Right cardiac atrium (tissue), 5 donors: ENCODE measurements at regions not wholly inside any gene's neighbourhood (a gene's known extent, or its start where the extent isn't known, plus 50 kb on each side); places are given as distances from the start of the nearest gene placed in this dataset.
"Not testable (repeated sequence)": the region's sequence is repeated elsewhere in the genome, so short reads cannot be mapped to it uniquely, and the experiment has no call there.

Source experiments
- ATAC-seq, 2 donors: fragments of 200-7000 bp; cut with Tn5 transposase; one replicate each; pipeline versions ENCODE4 v1.8.0 to v1.9.1; 2020; ENCODE audit warnings: moderate library complexity in 2 of 2, mild to moderate bottlenecking in 1 of 2
- DNase-seq, 3 donors: peaks; one replicate each; pipeline ENCODE4 v3.0.0-alpha.2; 2020
- H3K27ac ChIP-seq: one replicate; pipeline ENCODE4 v1.5.1; 2013; ENCODE audit warnings: mild to moderate bottlenecking, low read length, control low read depth, moderate library complexity
- H3K27me3 ChIP-seq: one replicate; pipeline ENCODE4 v1.6.1; 2013; ENCODE audit not compliant: control insufficient read depth, insufficient read depth
- H3K4me1 ChIP-seq: one replicate; pipeline ENCODE4 v1.6.1; 2013; ENCODE audit warnings: low read length; ENCODE audit not compliant: control insufficient read depth, insufficient read depth
- H3K4me3 ChIP-seq: one replicate; pipeline ENCODE4 v1.5.1; 2013; ENCODE audit warnings: low read length, control low read depth
- H3K9me3 ChIP-seq: one replicate; pipeline ENCODE4 v1.6.1; 2013; ENCODE audit warnings: low read length; ENCODE audit not compliant: control insufficient read depth
- WGBS: extraction: QIAGEN DNeasy Blood & Tissue Kit; methylation state at CpG from one replicate; pipeline ENCODE4 v1.1.7; 2013; 5-methylcytosine and 5-hydroxymethylcytosine counted together
- intact Hi-C, 4 donors: fragments of 100-400 bp; cut with DNase I; formaldehyde crosslinking; loops; one replicate each; pipeline versions ENCODE4 v1.11.0 to v1.14.0; 2022 to 2023
- donor health status: healthy with polysubstance abuse.
- donor health status: DM: no; HTN: yes; CAD: no.
- donor health status: DM: no; HTN: no; CAD: no.
- donor health status: DM: no; HTN: yes; CAD: no; lungs with severe emphysema.
- donor health status: DM: yes; HTN: yes; CAD: no.

GRCh38 chr2:20120569-20121416 lies 69.4 kb upstream of the LAPTM4A start:
- H3K27ac ChIP-seq = no peak overlapping the region
- intact Hi-C loops = no loop called here
- WGBS = 91% methylated on average over 10 of the region's 10 CpGs
- no peaks in the 10 kb centered on the region for H3K27me3 ChIP-seq
- H3K4me1 ChIP-seq = no peaks in the 10 kb centered on the region
- no peak overlapping the region for H3K4me3 ChIP-seq
- ATAC-seq (no peak), DNase-seq (no peak)
- no peaks in the 10 kb centered on the region for H3K9me3 ChIP-seq

GRCh38 chr2:20118051-20118450 lies 66.6 kb upstream of the LAPTM4A start:
- DNase-seq = no peak
- Histone ChIP-seq H3K27ac (no peak overlapping the region), H3K9me3 (no peaks in the 10 kb centered on the region), H3K4me1 (no peaks in the 10 kb centered on the region), H3K27me3 (no peaks in the 10 kb centered on the region), H3K4me3 (no peak overlapping the region)
- no peak for ATAC-seq
- WGBS = 80% methylated on average over 8 of the region's 8 CpGs
- intact Hi-C loops = no loop called here

GRCh38 chr2:20115902-20116301 lies 64.5 kb upstream of the LAPTM4A start:
- no peaks in the 10 kb centered on the region for H3K9me3 ChIP-seq
- H3K27me3 ChIP-seq = no peaks in the 10 kb centered on the region
- H3K27ac ChIP-seq = no peak overlapping the region
- intact Hi-C loops = no loop called here
- H3K4me1 ChIP-seq = no peaks in the 10 kb centered on the region
- H3K4me3 ChIP-seq = no peak overlapping the region
- no peak for ATAC-seq
- DNase-seq = no peak
- WGBS = 80% methylated on average over 4 of the region's 4 CpGs

GRCh38 chr2:20115374-20115773 lies 63.9 kb upstream of the LAPTM4A start:
- H3K9me3 ChIP-seq = no peaks in the 10 kb centered on the region
- intact Hi-C loops = no loop called here
- H3K27ac ChIP-seq = no peak overlapping the region
- ATAC-seq = no peak
- H3K27me3 ChIP-seq = no peaks in the 10 kb centered on the region
- no peak for DNase-seq
- no peaks in the 10 kb centered on the region for H3K4me1 ChIP-seq
- no peak overlapping the region for H3K4me3 ChIP-seq
- WGBS = 94% methylated on average over 2 of the region's 2 CpGs

GRCh38 chr2:20113986-20114938 lies 62.8 kb upstream of the LAPTM4A start:
- no peaks in the 10 kb centered on the region for H3K9me3 ChIP-seq
- no peak for DNase-seq
- ATAC-seq = peak; percentile 47 to 68
- H3K27ac ChIP-seq = no peak overlapping the region
- H3K27me3 ChIP-seq = no peaks in the 10 kb centered on the region
- H3K4me1 ChIP-seq = no peaks in the 10 kb centered on the region
- H3K4me3 ChIP-seq = no peak overlapping the region
- intact Hi-C loops = no loop called here
- 72% methylated on average over 19 of the region's 19 CpGs for WGBS

GRCh38 chr2:20113004-20113796 lies 61.8 kb upstream of the LAPTM4A start:
- H3K4me3 ChIP-seq = no peak overlapping the region
- H3K27ac ChIP-seq = no peak overlapping the region
- ATAC-seq (no peak), DNase-seq (no peak)
- intact Hi-C loops = no loop called here
- H3K4me1 ChIP-seq = no peaks in the 10 kb centered on the region
- H3K9me3 ChIP-seq = no peaks in the 10 kb centered on the region
- WGBS = 94% methylated on average over 15 of the region's 15 CpGs
- no peaks in the 10 kb centered on the region for H3K27me3 ChIP-seq

GRCh38 chr2:20112361-20112760 lies 60.9 kb upstream of the LAPTM4A start:
- H3K27ac ChIP-seq, intact Hi-C loops, H3K9me3 ChIP-seq, DNase-seq, H3K27me3 ChIP-seq, H3K4me1 ChIP-seq, H3K4me3 ChIP-seq, ATAC-seq: not testable (repeated sequence)
- WGBS = 92% methylated on average over 9 of the region's 9 CpGs

GRCh38 chr2:20111311-20112131 lies 60.1 kb upstream of the LAPTM4A start:
- 75% methylated on average over 10 of the region's 10 CpGs for WGBS
- intact Hi-C loops = no loop called here
- ATAC-seq (no peak), DNase-seq (no peak)
- no peaks in the 10 kb centered on the region for H3K4me1 ChIP-seq
- H3K9me3 ChIP-seq = no peaks in the 10 kb centered on the region
- no peak overlapping the region for H3K4me3 ChIP-seq
- H3K27me3 ChIP-seq = no peaks in the 10 kb centered on the region
- no peak overlapping the region for H3K27ac ChIP-seq

GRCh38 chr2:20110876-20111275 lies 59.4 kb upstream of the LAPTM4A start:
- intact Hi-C loops = no loop called here
- WGBS = 73% methylated on average over 7 of the region's 7 CpGs

GRCh38 chr2:20110383-20110782 lies 59.0 kb upstream of the LAPTM4A start:
- 84% methylated on average over 3 of the region's 3 CpGs for WGBS
- no peak overlapping the region for H3K4me3 ChIP-seq
- no peak for DNase-seq
- no peaks in the 10 kb centered on the region for H3K9me3 ChIP-seq
- no peaks in the 10 kb centered on the region for H3K4me1 ChIP-seq
- ATAC-seq = no peak
- H3K27ac ChIP-seq = no peak overlapping the region
- H3K27me3 ChIP-seq = no peaks in the 10 kb centered on the region
- intact Hi-C loops = no loop called here

More at GRCh38 chr2:20110876-20111275, 59.4 kb upstream of the LAPTM4A start:
- no peaks in the 10 kb centered on the region for H3K9me3 ChIP-seq
- H3K27me3 ChIP-seq = no peaks in the 10 kb centered on the region
- DNase-seq (no peak), ATAC-seq (no peak)
- no peak overlapping the region for H3K27ac ChIP-seq
- no peaks in the 10 kb centered on the region for H3K4me1 ChIP-seq
- H3K4me3 ChIP-seq = no peak overlapping the region
